ENCODE measurements at regions not wholly inside any gene's neighbourhood (a gene's known extent, or its start where the extent isn't known, plus 50 kb on each side); places are given as distances from the start of the nearest gene placed in this dataset.

DNA sequence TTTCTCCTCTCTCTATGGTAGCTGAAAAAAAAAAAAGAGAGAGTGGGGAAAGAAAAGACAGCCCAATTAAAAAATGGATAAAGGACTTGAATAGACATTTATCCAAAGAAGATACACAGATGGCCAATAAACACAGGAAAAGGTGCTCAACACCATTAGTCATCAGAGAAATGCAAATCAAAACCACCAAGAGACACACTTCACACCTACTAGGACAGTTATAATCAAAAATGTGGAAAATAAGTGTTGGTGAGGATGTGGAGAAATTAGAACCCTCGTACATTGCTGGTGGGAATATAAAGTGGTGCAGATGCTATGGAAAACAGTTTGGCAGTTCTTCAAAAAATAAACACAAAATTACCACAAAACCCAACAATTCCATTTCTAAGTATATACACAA, 172.4 kb upstream of the GRIN2B start:
- ChIA-PET POLR2A (no interaction called here), CTCF (interaction anchor here (1.3 kb wide), 1 partner anchor 13 kb away, joined by 5 read pairs; no protein-coding TSS in a partner anchor)
- Histone ChIP-seq H3K9me3 (no peaks in the 10 kb centered on the region), H3K4me2 (no peak overlapping the region), H3K27ac (no peak overlapping the region), H3K4me3 (no peak overlapping the region), H3K4me1 (no peaks in the 10 kb centered on the region)
- no peak for DNase-seq (ENCODE audit: low read depth in 1 of 2, low spot score in 1 of 2)
- ATAC-seq: no peak
- WGBS (ENCODE audit: missing lambda C conversion rate): 35% methylated on average over 1 of the region's 1 CpG
- no peak for FAIRE-seq
- TF ChIP-seq BHLHE40 (IDR thresholded peaks at IDR 0.05; ENCODE audit: low read depth, low read length): no peak
- TF ChIP-seq, protein P1, sequence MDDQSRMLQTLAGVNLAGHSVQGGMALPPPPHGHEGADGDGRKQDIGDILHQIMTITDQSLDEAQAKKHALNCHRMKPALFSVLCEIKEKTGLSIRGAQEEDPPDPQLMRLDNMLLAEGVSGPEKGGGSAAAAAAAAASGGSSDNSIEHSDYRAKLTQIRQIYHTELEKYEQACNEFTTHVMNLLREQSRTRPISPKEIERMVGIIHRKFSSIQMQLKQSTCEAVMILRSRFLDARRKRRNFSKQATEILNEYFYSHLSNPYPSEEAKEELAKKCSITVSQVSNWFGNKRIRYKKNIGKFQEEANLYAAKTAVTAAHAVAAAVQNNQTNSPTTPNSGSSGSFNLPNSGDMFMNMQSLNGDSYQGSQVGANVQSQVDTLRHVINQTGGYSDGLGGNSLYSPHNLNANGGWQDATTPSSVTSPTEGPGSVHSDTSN (IDR thresholded peaks at IDR 0.05): no peak
- TF ChIP-seq POLR2AphosphoS2 (conservative IDR thresholded peaks at IDR 0.05; ENCODE audit: low read length): no peak
- TF ChIP-seq RAD21 (conservative IDR thresholded peaks at IDR 0.05 in 1 of 2, IDR thresholded peaks at IDR 0.05 in 1 of 2): no peak
- TF ChIP-seq, protein P2, sequence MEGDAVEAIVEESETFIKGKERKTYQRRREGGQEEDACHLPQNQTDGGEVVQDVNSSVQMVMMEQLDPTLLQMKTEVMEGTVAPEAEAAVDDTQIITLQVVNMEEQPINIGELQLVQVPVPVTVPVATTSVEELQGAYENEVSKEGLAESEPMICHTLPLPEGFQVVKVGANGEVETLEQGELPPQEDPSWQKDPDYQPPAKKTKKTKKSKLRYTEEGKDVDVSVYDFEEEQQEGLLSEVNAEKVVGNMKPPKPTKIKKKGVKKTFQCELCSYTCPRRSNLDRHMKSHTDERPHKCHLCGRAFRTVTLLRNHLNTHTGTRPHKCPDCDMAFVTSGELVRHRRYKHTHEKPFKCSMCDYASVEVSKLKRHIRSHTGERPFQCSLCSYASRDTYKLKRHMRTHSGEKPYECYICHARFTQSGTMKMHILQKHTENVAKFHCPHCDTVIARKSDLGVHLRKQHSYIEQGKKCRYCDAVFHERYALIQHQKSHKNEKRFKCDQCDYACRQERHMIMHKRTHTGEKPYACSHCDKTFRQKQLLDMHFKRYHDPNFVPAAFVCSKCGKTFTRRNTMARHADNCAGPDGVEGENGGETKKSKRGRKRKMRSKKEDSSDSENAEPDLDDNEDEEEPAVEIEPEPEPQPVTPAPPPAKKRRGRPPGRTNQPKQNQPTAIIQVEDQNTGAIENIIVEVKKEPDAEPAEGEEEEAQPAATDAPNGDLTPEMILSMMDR (IDR thresholded peaks at IDR 0.05): no peak
- TF ChIP-seq JUN (IDR thresholded peaks at IDR 0.05): no peak
- TF ChIP-seq CBX8 (IDR thresholded peaks at IDR 0.05): no peak
- TF ChIP-seq, protein P3, sequence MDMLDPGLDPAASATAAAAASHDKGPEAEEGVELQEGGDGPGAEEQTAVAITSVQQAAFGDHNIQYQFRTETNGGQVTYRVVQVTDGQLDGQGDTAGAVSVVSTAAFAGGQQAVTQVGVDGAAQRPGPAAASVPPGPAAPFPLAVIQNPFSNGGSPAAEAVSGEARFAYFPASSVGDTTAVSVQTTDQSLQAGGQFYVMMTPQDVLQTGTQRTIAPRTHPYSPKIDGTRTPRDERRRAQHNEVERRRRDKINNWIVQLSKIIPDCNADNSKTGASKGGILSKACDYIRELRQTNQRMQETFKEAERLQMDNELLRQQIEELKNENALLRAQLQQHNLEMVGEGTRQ (IDR thresholded peaks at IDR 0.05): no peak
- TF ChIP-seq RARB (CRISPR knock-in tag; IDR thresholded peaks at IDR 0.05): no peak
- no peak for TF ChIP-seq HOXB5 (CRISPR knock-in tag; IDR thresholded peaks at IDR 0.05)
- TF ChIP-seq MAZ (IDR thresholded peaks at IDR 0.05; ENCODE audit: borderline replicate concordance, low read depth, low read length): no peak

DNA sequence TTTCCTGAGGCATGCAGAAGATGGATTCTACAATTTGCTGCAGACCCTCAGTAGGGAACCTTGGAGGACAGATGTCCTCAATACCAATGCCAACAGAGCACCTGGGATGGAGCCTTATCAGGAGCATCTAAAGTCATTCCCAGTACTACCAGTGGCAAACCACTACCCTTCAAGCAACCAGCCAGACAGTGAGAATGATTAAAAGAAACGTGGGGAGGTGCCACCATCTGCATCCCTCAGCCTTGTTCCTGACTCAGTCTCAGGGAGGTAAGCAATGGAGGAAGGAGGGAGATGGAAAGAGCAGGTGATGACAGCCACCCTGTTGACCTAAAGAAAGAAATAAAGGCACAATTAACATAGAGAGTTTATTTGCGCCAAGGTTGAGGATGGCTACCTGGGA, 175.2 kb upstream of the GRIN2B start:
- Histone ChIP-seq H3K4me2 (no peak overlapping the region), H3K4me1 (no peaks in the 10 kb centered on the region), H3K4me3 (no peak overlapping the region), H3K9me3 (no peaks in the 10 kb centered on the region), H3K27ac (no peak overlapping the region)
- CTCF ChIA-PET: interaction anchor here (1.1 kb wide), 1 partner anchor 901 kb away, joined by 5 read pairs; no protein-coding TSS in a partner anchor
- DNase-seq (ENCODE audit: low read depth in 1 of 2, low spot score in 1 of 2) (no peak), ATAC-seq (no peak), FAIRE-seq (no peak)
- 50% methylated on average over 2 of the region's 2 CpGs for WGBS (ENCODE audit: missing lambda C conversion rate)
- POLR2A ChIA-PET: no interaction called here
- no peak for TF ChIP-seq FOSL2 (IDR thresholded peaks at IDR 0.05)
- no peak for TF ChIP-seq FOSL2 (CRISPR knock-in tag; IDR thresholded peaks at IDR 0.05)
- no peak for TF ChIP-seq FOSB (CRISPR knock-in tag; IDR thresholded peaks at IDR 0.05)
- TF ChIP-seq ZNF302 (CRISPR knock-in tag; IDR thresholded peaks at IDR 0.05): no peak
- no peak for TF ChIP-seq HOXA7 (CRISPR knock-in tag; IDR thresholded peaks at IDR 0.05)
- TF ChIP-seq HEYL (CRISPR knock-in tag; IDR thresholded peaks at IDR 0.05): no peak
- TF ChIP-seq, protein P4, sequence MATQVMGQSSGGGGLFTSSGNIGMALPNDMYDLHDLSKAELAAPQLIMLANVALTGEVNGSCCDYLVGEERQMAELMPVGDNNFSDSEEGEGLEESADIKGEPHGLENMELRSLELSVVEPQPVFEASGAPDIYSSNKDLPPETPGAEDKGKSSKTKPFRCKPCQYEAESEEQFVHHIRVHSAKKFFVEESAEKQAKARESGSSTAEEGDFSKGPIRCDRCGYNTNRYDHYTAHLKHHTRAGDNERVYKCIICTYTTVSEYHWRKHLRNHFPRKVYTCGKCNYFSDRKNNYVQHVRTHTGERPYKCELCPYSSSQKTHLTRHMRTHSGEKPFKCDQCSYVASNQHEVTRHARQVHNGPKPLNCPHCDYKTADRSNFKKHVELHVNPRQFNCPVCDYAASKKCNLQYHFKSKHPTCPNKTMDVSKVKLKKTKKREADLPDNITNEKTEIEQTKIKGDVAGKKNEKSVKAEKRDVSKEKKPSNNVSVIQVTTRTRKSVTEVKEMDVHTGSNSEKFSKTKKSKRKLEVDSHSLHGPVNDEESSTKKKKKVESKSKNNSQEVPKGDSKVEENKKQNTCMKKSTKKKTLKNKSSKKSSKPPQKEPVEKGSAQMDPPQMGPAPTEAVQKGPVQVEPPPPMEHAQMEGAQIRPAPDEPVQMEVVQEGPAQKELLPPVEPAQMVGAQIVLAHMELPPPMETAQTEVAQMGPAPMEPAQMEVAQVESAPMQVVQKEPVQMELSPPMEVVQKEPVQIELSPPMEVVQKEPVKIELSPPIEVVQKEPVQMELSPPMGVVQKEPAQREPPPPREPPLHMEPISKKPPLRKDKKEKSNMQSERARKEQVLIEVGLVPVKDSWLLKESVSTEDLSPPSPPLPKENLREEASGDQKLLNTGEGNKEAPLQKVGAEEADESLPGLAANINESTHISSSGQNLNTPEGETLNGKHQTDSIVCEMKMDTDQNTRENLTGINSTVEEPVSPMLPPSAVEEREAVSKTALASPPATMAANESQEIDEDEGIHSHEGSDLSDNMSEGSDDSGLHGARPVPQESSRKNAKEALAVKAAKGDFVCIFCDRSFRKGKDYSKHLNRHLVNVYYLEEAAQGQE (IDR thresholded peaks at IDR 0.05): no peak
- no peak for TF ChIP-seq NR3C1 (IDR thresholded peaks at IDR 0.05)
- TF ChIP-seq RFX5 (IDR thresholded peaks at IDR 0.05): no peak
